ENCODE measurements at regions not wholly inside any gene's neighbourhood (a gene's known extent, or its start where the extent isn't known, plus 50 kb on each side); places are given as distances from the start of the nearest gene placed in this dataset.

DNA sequence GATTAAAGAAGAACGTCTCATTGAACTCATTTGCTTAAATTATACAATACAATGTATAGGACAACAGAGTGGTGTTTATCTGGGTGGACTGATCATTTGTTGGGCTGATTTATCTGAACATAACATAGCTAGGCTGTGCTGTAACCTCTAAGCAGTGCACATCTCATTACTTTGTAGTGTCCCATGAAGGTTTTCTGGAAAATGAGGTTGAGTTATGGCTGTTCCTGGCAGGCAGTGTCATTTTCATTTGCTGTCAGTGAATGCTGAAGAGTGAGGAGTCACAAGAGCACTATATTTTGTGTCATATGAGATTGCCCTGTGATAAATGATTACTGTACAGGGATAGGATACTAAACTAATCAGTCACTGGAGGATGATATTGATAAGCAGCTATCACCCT lies 340.2 kb downstream of the HS3ST3B1 start:
- no peaks in the 10 kb centered on the region for H3F3A ChIP-seq (ENCODE audit: insufficient read depth, low read length)
- H3K4me2 ChIP-seq (ENCODE audit: low read depth, low read length) = no peak overlapping the region
- no peak overlapping the region for H3K9ac ChIP-seq (ENCODE audit: low read length)
- no peaks in the 10 kb centered on the region for H3K36me3 ChIP-seq (replicated peaks; ENCODE audit: insufficient read depth, low read length)
- no peak overlapping the region for H3K27ac ChIP-seq (ENCODE audit: low read length)
- H3K79me2 ChIP-seq (ENCODE audit: low read length) = no peaks in the 10 kb centered on the region
- no peaks in the 10 kb centered on the region for H3K9me3 ChIP-seq (replicated peaks; ENCODE audit: insufficient read depth, low read length)
- H4K20me1 ChIP-seq (ENCODE audit: insufficient read depth, low read length) = no peaks in the 10 kb centered on the region
- TF ChIP-seq EZH2phosphoT487 (IDR thresholded peaks at IDR 0.05; ENCODE audit: low read length) = no peak
- TF ChIP-seq, protein P1, sequence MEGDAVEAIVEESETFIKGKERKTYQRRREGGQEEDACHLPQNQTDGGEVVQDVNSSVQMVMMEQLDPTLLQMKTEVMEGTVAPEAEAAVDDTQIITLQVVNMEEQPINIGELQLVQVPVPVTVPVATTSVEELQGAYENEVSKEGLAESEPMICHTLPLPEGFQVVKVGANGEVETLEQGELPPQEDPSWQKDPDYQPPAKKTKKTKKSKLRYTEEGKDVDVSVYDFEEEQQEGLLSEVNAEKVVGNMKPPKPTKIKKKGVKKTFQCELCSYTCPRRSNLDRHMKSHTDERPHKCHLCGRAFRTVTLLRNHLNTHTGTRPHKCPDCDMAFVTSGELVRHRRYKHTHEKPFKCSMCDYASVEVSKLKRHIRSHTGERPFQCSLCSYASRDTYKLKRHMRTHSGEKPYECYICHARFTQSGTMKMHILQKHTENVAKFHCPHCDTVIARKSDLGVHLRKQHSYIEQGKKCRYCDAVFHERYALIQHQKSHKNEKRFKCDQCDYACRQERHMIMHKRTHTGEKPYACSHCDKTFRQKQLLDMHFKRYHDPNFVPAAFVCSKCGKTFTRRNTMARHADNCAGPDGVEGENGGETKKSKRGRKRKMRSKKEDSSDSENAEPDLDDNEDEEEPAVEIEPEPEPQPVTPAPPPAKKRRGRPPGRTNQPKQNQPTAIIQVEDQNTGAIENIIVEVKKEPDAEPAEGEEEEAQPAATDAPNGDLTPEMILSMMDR (IDR thresholded peaks at IDR 0.05; ENCODE audit: low read length) = no peak
- no peak for TF ChIP-seq EZH2 (optimal IDR thresholded peaks at IDR 0.05; ENCODE audit: low read depth, low read length)
- no peaks in the 10 kb centered on the region for H3K9me2 ChIP-seq (replicated peaks; ENCODE audit: insufficient read depth, low read length)
- no peaks in the 10 kb centered on the region for H3K4me1 ChIP-seq (ENCODE audit: low read length)
- no peak overlapping the region for H2AFZ ChIP-seq (ENCODE audit: low read length)
- no peak for DNase-seq
- H3K4me3 ChIP-seq (ENCODE audit: low read length) = no peak overlapping the region
- no peaks in the 10 kb centered on the region for H3K27me3 ChIP-seq (replicated peaks; ENCODE audit: insufficient read depth, low read length)

- no peak overlapping the region for H3K4me3 ChIP-seq (ENCODE audit: low read length)
- no peak overlapping the region for H3K27ac ChIP-seq (ENCODE audit: low read length)
- H3K9me3 ChIP-seq (replicated peaks; ENCODE audit: insufficient read depth, low read length) = no peaks in the 10 kb centered on the region
- H3K36me3 ChIP-seq (replicated peaks; ENCODE audit: insufficient read depth, low read length) = no peaks in the 10 kb centered on the region
- no peak overlapping the region for H3K9ac ChIP-seq (ENCODE audit: low read length)
- H3F3A ChIP-seq (ENCODE audit: insufficient read depth, low read length) = no peaks in the 10 kb centered on the region
- no peaks in the 10 kb centered on the region for H3K79me2 ChIP-seq (ENCODE audit: low read length)
- no peak for DNase-seq
- H3K4me2 ChIP-seq (ENCODE audit: low read depth, low read length) = no peak overlapping the region
- no peaks in the 10 kb centered on the region for H3K4me1 ChIP-seq (ENCODE audit: low read length)
- TF ChIP-seq EZH2 (optimal IDR thresholded peaks at IDR 0.05; ENCODE audit: low read depth, low read length) (no peak), EZH2phosphoT487 (IDR thresholded peaks at IDR 0.05; ENCODE audit: low read length) (no peak)
- TF ChIP-seq, protein P1 (IDR thresholded peaks at IDR 0.05; ENCODE audit: low read length) = no peak
- H3K27me3 ChIP-seq (replicated peaks; ENCODE audit: insufficient read depth, low read length) = no peaks in the 10 kb centered on the region
- no peak overlapping the region for H2AFZ ChIP-seq (ENCODE audit: low read length)
- H3K9me2 ChIP-seq (replicated peaks; ENCODE audit: insufficient read depth, low read length) = no peaks in the 10 kb centered on the region
- H4K20me1 ChIP-seq (ENCODE audit: insufficient read depth, low read length) = no peaks in the 10 kb centered on the region
Observed at GRCh38 chr17:14637260-14637659, 336.4 kb downstream of the HS3ST3B1 start.

DNA sequence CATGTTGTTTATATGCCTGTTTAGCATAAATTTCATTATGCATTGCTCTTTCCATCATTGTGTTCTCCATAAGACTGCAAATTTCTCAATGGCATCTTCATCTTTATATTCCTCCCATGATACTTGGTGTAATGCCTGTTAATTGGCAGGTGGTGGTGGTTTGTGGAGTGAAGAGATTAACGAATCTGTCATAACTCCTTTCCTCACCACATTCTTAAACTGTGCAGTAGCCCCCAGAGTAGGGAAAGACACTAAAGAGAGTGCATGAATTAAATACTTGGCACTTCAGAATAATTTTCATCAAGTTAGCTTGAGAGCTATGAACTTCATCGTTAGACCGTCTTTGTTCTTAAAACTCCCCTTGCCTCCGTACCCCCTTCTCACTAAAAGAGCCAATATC lies 329.7 kb downstream of the HS3ST3B1 start:
- Histone ChIP-seq H3K27me3 (replicated peaks; ENCODE audit: insufficient read depth, low read length) (no peaks in the 10 kb centered on the region), H3K27ac (ENCODE audit: low read length) (no peak overlapping the region), H2AFZ (ENCODE audit: low read length) (no peak overlapping the region), H3K4me1 (ENCODE audit: low read length) (no peaks in the 10 kb centered on the region), H3F3A (ENCODE audit: insufficient read depth, low read length) (no peaks in the 10 kb centered on the region), H3K36me3 (replicated peaks; ENCODE audit: insufficient read depth, low read length) (no peaks in the 10 kb centered on the region), H4K20me1 (ENCODE audit: insufficient read depth, low read length) (no peaks in the 10 kb centered on the region), H3K9me2 (replicated peaks; ENCODE audit: insufficient read depth, low read length) (no peaks in the 10 kb centered on the region), H3K79me2 (ENCODE audit: low read length) (no peaks in the 10 kb centered on the region), H3K4me2 (ENCODE audit: low read depth, low read length) (no peak overlapping the region), H3K9me3 (replicated peaks; ENCODE audit: insufficient read depth, low read length) (no peaks in the 10 kb centered on the region), H3K4me3 (ENCODE audit: low read length) (no peak overlapping the region), H3K9ac (ENCODE audit: low read length) (no peak overlapping the region)
- DNase-seq = no peak
- no peak for TF ChIP-seq EZH2 (optimal IDR thresholded peaks at IDR 0.05; ENCODE audit: low read depth, low read length)
- TF ChIP-seq EZH2phosphoT487 (IDR thresholded peaks at IDR 0.05; ENCODE audit: low read length) = no peak
- TF ChIP-seq, protein P1 (IDR thresholded peaks at IDR 0.05; ENCODE audit: low read length) = no peak
